Vagina (tissue), 2 donors: ENCODE measurements at regions not wholly inside any gene's neighbourhood (a gene's known extent, or its start where the extent isn't known, plus 50 kb on each side); places are given as distances from the start of the nearest gene placed in this dataset.

Source experiments
- DNase-seq, 2 donors: peaks; one replicate each; pipeline ENCODE4 v3.0.0-alpha.2; 2017; ENCODE audit errors: extremely low spot score in 2 of 2
- H3K27ac ChIP-seq: fragments of 200-600 bp; sonication (generic); one replicate; pipeline ENCODE4 v1.5.1; 2019
- H3K27me3 ChIP-seq: fragments of 200-600 bp; sonication (generic); one replicate; pipeline ENCODE4 v1.5.1; 2019
- H3K36me3 ChIP-seq, 2 donors: fragments of 200-600 bp; sonication (generic); one replicate each; pipeline ENCODE4 v1.5.1; 2017 to 2019
- H3K4me1 ChIP-seq: fragments of 200-600 bp; sonication (generic); one replicate; pipeline ENCODE4 v1.5.1; 2019
- H3K4me3 ChIP-seq, 2 donors: fragments of 200-600 bp; sonication (generic); 1 replicate in 1 of 2; 2 replicates in 1 of 2; pipeline ENCODE4 v1.5.1; 2016 to 2019
- H3K9me3 ChIP-seq: fragments of 200-600 bp; sonication (generic); one replicate; pipeline ENCODE4 v1.5.1; 2019
- CTCF ChIP-seq, 3 experiments: fragments of 450-650 bp in 2 of 3; fragments of 200-600 bp in 1 of 3; sonication (generic) in 1 of 3; IDR thresholded peaks; one replicate each; pipeline ENCODE4 v1.5.1; 2017 to 2019; ENCODE audit warnings: antibody characterized with exemption in 3 of 3, mild to moderate bottlenecking in 2 of 3, moderate library complexity in 2 of 3
- POLR2A ChIP-seq, 2 donors: fragments of 450-650 bp; IDR thresholded peaks; one replicate each; pipeline ENCODE4 v1.6.1; 2017; ENCODE audit warnings: antibody characterized with exemption in 2 of 2, mild to moderate bottlenecking in 2 of 2, moderate library complexity in 2 of 2
- POLR2AphosphoS5 ChIP-seq, 2 donors: sonication (generic); formaldehyde crosslinking; IDR thresholded peaks; one replicate each; pipeline ENCODE4 v1.9.0; 2017; ENCODE audit warnings: antibody characterized with exemption in 2 of 2, mild to moderate bottlenecking in 2 of 2, low read depth in 1 of 2; ENCODE audit not compliant: insufficient read depth in 1 of 2
- intact Hi-C: fragments of 100-400 bp; cut with DNase I; formaldehyde crosslinking; loops from one replicate; pipeline ENCODE4 v1.15.1; 2023

DNA sequence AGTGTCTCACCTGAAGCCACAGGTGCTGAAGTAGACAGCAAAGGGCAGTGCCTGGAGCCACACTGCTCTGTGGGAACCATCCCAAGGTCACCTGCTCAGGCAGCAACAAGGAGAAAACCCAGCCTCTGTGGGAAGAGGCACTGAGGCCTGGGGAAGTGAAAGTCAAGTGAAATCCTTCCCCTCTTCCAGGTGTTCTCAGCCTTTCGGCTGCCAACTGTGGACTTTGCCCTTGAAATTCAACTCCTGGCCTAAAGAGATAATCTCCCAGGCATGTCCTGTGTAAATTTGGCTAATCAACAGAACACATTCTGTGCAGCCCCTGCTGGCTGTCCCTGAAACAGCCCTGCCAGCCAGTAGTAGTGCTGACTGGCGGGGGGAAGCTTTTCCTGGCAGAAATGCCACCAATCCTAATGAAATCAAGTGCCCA, 112.1 kb downstream of the RPL27A start:
- Histone ChIP-seq H3K4me3 (no peak overlapping the region), H3K4me1 (peaks cover 21% of the 10 kb centered on the region), H3K9me3 (no peaks in the 10 kb centered on the region), H3K27ac (no peak overlapping the region), H3K27me3 (no peaks in the 10 kb centered on the region), H3K36me3 (no peaks in the 10 kb centered on the region)
- DNase-seq, result no peak
- no peak for TF ChIP-seq POLR2A (IDR thresholded peaks at IDR 0.05)
- TF ChIP-seq CTCF (IDR thresholded peaks at IDR 0.05), result no peak
- no peak for TF ChIP-seq POLR2AphosphoS5 (IDR thresholded peaks at IDR 0.05; ENCODE audit: insufficient read depth in 1 of 2, low read depth in 1 of 2)
- intact Hi-C loops, result no loop called here

- no peak overlapping the region for H3K27ac ChIP-seq
- H3K4me1 ChIP-seq, result peaks cover 9% of the 10 kb centered on the region
- intact Hi-C loops, result no loop called here
- TF ChIP-seq CTCF (IDR thresholded peaks at IDR 0.05) (no peak), POLR2A (IDR thresholded peaks at IDR 0.05) (no peak), POLR2AphosphoS5 (IDR thresholded peaks at IDR 0.05; ENCODE audit: insufficient read depth in 1 of 2, low read depth in 1 of 2) (no peak)
- H3K9me3 ChIP-seq, result no peaks in the 10 kb centered on the region
- no peak for DNase-seq
- no peaks in the 10 kb centered on the region for H3K36me3 ChIP-seq
- H3K27me3 ChIP-seq, result no peaks in the 10 kb centered on the region
- no peak overlapping the region for H3K4me3 ChIP-seq
Observed at GRCh38 chr11:8796941-8797340, 114.0 kb upstream of the AKIP1 start.

DNA sequence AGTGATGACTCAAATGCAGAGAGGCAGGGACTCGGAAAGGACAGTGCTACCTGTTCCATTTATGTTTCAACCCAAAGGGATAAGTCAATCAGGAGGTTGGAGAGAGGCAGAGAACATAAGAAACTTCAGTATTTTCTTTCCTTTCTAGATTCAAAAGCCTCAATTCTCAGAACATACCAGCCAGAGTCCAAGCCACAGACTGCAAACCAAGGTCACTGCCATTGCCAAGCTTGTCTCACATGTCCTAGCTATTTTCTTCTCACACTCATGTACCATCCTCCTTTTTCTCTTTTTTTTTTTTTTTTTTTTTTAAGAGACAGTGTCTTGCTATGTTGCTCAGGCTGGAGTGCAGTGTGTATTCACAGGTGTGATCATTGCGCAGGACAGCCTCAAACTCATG, 111.7 kb upstream of the AKIP1 start:
- Histone ChIP-seq H3K27me3 (no peaks in the 10 kb centered on the region), H3K27ac (no peak overlapping the region), H3K36me3 (no peaks in the 10 kb centered on the region), H3K9me3 (no peaks in the 10 kb centered on the region), H3K4me1 (peaks cover 7% of the 10 kb centered on the region), H3K4me3 (no peak overlapping the region)
- TF ChIP-seq CTCF (IDR thresholded peaks at IDR 0.05), result no peak
- intact Hi-C loops, result no loop called here
- DNase-seq, result no peak

DNA sequence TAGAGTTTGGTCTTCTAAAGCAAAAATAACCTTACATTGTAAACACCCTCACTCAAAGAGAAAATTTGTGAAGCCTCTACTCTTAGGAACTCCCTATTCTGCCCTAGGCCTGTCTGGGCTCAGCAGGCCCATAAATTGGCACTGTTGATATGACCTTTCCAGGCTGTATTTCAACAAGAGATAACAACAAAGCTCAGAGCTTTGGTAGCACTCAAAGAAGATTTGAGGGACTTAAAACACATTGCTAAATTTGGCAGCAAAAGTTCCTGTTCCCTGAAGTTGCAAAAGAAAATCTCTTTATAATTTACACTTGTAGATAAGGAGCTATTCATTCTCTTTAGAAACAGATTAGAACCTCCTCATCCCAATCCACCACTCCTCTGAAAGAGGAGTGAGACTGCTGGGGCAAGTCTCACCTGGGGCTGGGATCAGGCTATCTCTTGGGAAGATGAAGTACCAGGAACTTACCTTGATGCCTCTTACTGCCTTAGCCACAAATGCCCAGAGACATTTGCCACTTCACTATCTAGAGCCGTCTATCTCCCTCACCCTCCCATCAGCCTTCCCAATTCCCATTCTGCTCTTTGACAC, 110.4 kb upstream of the AKIP1 start:
- Histone ChIP-seq H3K9me3 (no peaks in the 10 kb centered on the region), H3K4me1 (peaks cover 4% of the 10 kb centered on the region), H3K27me3 (no peaks in the 10 kb centered on the region), H3K4me3 (no peak overlapping the region), H3K27ac (no peak overlapping the region), H3K36me3 (no peaks in the 10 kb centered on the region)
- TF ChIP-seq POLR2A (IDR thresholded peaks at IDR 0.05), result no peak
- no peak for TF ChIP-seq CTCF (IDR thresholded peaks at IDR 0.05)
- no peak for TF ChIP-seq POLR2AphosphoS5 (IDR thresholded peaks at IDR 0.05; ENCODE audit: insufficient read depth in 1 of 2, low read depth in 1 of 2)
- DNase-seq, result no peak
- intact Hi-C loops, result no loop called here

- H3K9me3 ChIP-seq, result no peaks in the 10 kb centered on the region
- no peak for DNase-seq
- H3K36me3 ChIP-seq, result no peaks in the 10 kb centered on the region
- no peaks in the 10 kb centered on the region for H3K27me3 ChIP-seq
- intact Hi-C loops, result no loop called here
- TF ChIP-seq CTCF (IDR thresholded peaks at IDR 0.05) (no peak), POLR2AphosphoS5 (IDR thresholded peaks at IDR 0.05; ENCODE audit: insufficient read depth in 1 of 2, low read depth in 1 of 2) (no peak), POLR2A (IDR thresholded peaks at IDR 0.05) (no peak)
- no peak overlapping the region for H3K4me3 ChIP-seq
- peaks cover 9% of the 10 kb centered on the region for H3K4me1 ChIP-seq
- H3K27ac ChIP-seq, result no peak overlapping the region
Observed at GRCh38 chr11:8801121-8801520, 109.9 kb upstream of the AKIP1 start.
